Neuronal stem cell (in vitro differentiated cells): ENCODE measurements at regions not wholly inside any gene's neighbourhood (a gene's known extent, or its start where the extent isn't known, plus 50 kb on each side); places are given as distances from the start of the nearest gene placed in this dataset.

Experiments used
- DNase-seq: peaks from one replicate; pipeline ENCODE4 v3.0.0-alpha.2; 2013; ENCODE audit warnings: low spot score
- H2AFZ ChIP-seq: one replicate; pipeline ENCODE4 v1.6.1; 2013; ENCODE audit warnings: mild to moderate bottlenecking, low read length, inconsistent platforms
- H2AK5ac ChIP-seq: 2 replicates; pipeline ENCODE4 v1.6.1; 2013; ENCODE audit warnings: low read depth, mild to moderate bottlenecking, inconsistent platforms, low read length, moderate library complexity, mixed read lengths
- H2BK120ac ChIP-seq: 2 replicates; pipeline ENCODE4 v1.6.1; 2013; ENCODE audit warnings: low read depth, mild to moderate bottlenecking, inconsistent platforms, low read length, moderate library complexity, mixed read lengths
- H2BK12ac ChIP-seq: one replicate; pipeline ENCODE4 v1.6.1; 2013; ENCODE audit warnings: low read length, inconsistent platforms
- H2BK15ac ChIP-seq: 2 replicates; pipeline ENCODE4 v1.6.1; 2013; ENCODE audit warnings: mild to moderate bottlenecking, low read length, inconsistent platforms, mixed read lengths
- H2BK5ac ChIP-seq: one replicate; pipeline ENCODE4 v1.6.1; 2013; ENCODE audit warnings: inconsistent platforms, mild to moderate bottlenecking, low read length, moderate library complexity
- H3K14ac ChIP-seq: one replicate; pipeline ENCODE4 v1.6.1; 2013; ENCODE audit warnings: low read length, inconsistent platforms
- H3K18ac ChIP-seq: 2 replicates; pipeline ENCODE4 v1.6.1; 2013; ENCODE audit warnings: low read length, inconsistent platforms
- H3K23ac ChIP-seq: 2 replicates; pipeline ENCODE4 v1.6.1; 2013; ENCODE audit warnings: low read depth, mild to moderate bottlenecking, mixed read lengths, low read length, inconsistent platforms; ENCODE audit not compliant: poor library complexity
- H3K27ac ChIP-seq: replicated peaks from 3 replicates; pipeline ENCODE4 v1.5.1; 2013; ENCODE audit warnings: low read length, inconsistent platforms
- H3K27me3 ChIP-seq, 3 experiments: 2 replicates each; pipeline ENCODE4 v1.6.1; 2013; ENCODE audit warnings: low read length in 3 of 3, mild to moderate bottlenecking in 2 of 3, inconsistent platforms in 1 of 3, low read depth in 1 of 3, mixed read lengths in 1 of 3, moderate library complexity in 1 of 3; ENCODE audit not compliant: control insufficient read depth in 3 of 3, insufficient read depth in 3 of 3
- H3K36me3 ChIP-seq, 2 donors: replicated peaks in 1 of 2; 2 replicates each; pipeline ENCODE4 v1.6.1; 2013; ENCODE audit warnings: low read length in 2 of 2; ENCODE audit not compliant: control insufficient read depth in 2 of 2, insufficient read depth in 2 of 2
- H3K4ac ChIP-seq: 2 replicates; pipeline ENCODE4 v1.6.1; 2013; ENCODE audit warnings: inconsistent platforms, mild to moderate bottlenecking, low read length, moderate library complexity
- H3K4me1 ChIP-seq, 2 donors: 1 replicate in 1 of 2; 2 replicates in 1 of 2; pipeline ENCODE4 v1.6.1; 2013; ENCODE audit warnings: low read length in 2 of 2, low read depth in 1 of 2; ENCODE audit not compliant: control insufficient read depth in 2 of 2, insufficient read depth in 1 of 2
- H3K4me2 ChIP-seq: one replicate; pipeline ENCODE4 v1.6.1; 2013; ENCODE audit warnings: mild to moderate bottlenecking, low read length, inconsistent platforms; ENCODE audit not compliant: insufficient read depth, poor library complexity, severe bottlenecking
- H3K4me3 ChIP-seq, 2 donors: 2 replicates each; pipeline ENCODE4 v1.5.1; 2013; ENCODE audit warnings: low read length in 2 of 2, mild to moderate bottlenecking in 2 of 2, inconsistent platforms in 1 of 2, moderate library complexity in 1 of 2
- H3K79me1 ChIP-seq: one replicate; pipeline ENCODE4 v1.6.1; 2013; ENCODE audit warnings: low read depth, mild to moderate bottlenecking, inconsistent platforms, low read length, moderate library complexity
- H3K9ac ChIP-seq: one replicate; pipeline ENCODE4 v1.6.1; 2013; ENCODE audit warnings: mild to moderate bottlenecking, low read depth, low read length, inconsistent platforms; ENCODE audit not compliant: poor library complexity
- H3K9me3 ChIP-seq, 2 donors: replicated peaks in 1 of 2; 2 replicates each; pipeline versions ENCODE3 to v1.6.1; 2013; ENCODE audit warnings: low read length in 2 of 2, mild to moderate bottlenecking in 2 of 2, inconsistent platforms in 1 of 2, low read depth in 1 of 2, mixed read lengths in 1 of 2, moderate library complexity in 1 of 2; ENCODE audit not compliant: control insufficient read depth in 2 of 2, insufficient read depth in 1 of 2
- H4K8ac ChIP-seq: one replicate; pipeline ENCODE4 v1.6.1; 2013; ENCODE audit warnings: low read depth, mild to moderate bottlenecking, inconsistent platforms, low read length, moderate library complexity
- H4K91ac ChIP-seq: one replicate; pipeline ENCODE4 v1.6.1; 2013; ENCODE audit warnings: low read length, low read depth, mild to moderate bottlenecking, inconsistent platforms; ENCODE audit not compliant: poor library complexity
- WGBS, 2 donors: extraction: QIAGEN DNeasy Blood & Tissue Kit; methylation state at CpG; one replicate each; pipeline ENCODE4 v1.1.7; 2013; ENCODE audit warnings: missing lambda C conversion rate in 2 of 2, mixed read lengths in 1 of 2; ENCODE audit not compliant: insufficient read length in 2 of 2, insufficient replicate concordance in 1 of 2; ENCODE audit errors: extremely low coverage in 2 of 2; 5-methylcytosine and 5-hydroxymethylcytosine counted together

DNA sequence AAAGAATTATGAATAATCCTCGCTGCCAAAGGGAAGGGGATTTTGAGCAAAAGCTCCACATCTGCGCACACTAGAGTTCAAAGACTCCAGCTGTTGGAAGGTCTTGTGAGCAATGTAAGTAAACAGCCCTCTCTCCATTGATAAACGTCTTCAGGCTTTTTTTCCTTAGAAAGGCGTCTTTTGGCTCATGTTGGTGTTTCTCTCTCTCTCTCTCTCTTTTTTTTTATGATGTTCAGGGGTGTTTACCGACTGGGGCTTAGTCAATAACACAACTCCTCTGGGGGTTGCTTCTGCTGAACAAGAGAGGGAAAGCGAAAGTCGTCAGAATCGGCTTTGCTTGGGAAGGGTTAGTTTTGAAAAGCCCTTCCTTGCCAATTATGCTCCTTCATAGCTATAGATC, 53.2 kb upstream of the C1QTNF7 start:
- H3K4ac ChIP-seq: no peak overlapping the region
- H3K27ac ChIP-seq: no peak overlapping the region
- no peak for DNase-seq
- H3K27me3 ChIP-seq: no peaks in the 10 kb centered on the region
- no peak overlapping the region for H3K23ac ChIP-seq
- no peak overlapping the region for H2AK5ac ChIP-seq
- no peaks in the 10 kb centered on the region for H3K79me1 ChIP-seq
- no peak overlapping the region for H4K91ac ChIP-seq
- no peak overlapping the region for H2BK15ac ChIP-seq
- no peak overlapping the region for H3K18ac ChIP-seq
- no peaks in the 10 kb centered on the region for H3K9me3 ChIP-seq
- peaks cover 0 to 4% of the 10 kb centered on the region in 2 donors for H3K4me1 ChIP-seq
- no peak overlapping the region for H3K14ac ChIP-seq
- H3K4me2 ChIP-seq: no peak overlapping the region
- H3K4me3 ChIP-seq: no peak overlapping the region
- no peak overlapping the region for H2BK12ac ChIP-seq
- no peak overlapping the region for H4K8ac ChIP-seq
- H2BK120ac ChIP-seq: no peak overlapping the region
- H3K9ac ChIP-seq: no peak overlapping the region
- WGBS, 2 donors: no CpG with 5 or more reads among the region's 8 CpGs
- no peak overlapping the region for H2AFZ ChIP-seq
- no peak overlapping the region for H2BK5ac ChIP-seq
- no peaks in the 10 kb centered on the region for H3K36me3 ChIP-seq

- DNase-seq: no peak
- Histone ChIP-seq H3K4me3 (no peak overlapping the region), H3K9ac (no peak overlapping the region), H3K79me1 (no peaks in the 10 kb centered on the region), H3K36me3 (no peaks in the 10 kb centered on the region), H4K8ac (no peak overlapping the region), H3K4me1 (peaks cover 0 to 4% of the 10 kb centered on the region in 2 donors), H2BK120ac (no peak overlapping the region), H3K27me3 (no peaks in the 10 kb centered on the region), H2BK15ac (no peak overlapping the region), H3K18ac (no peak overlapping the region), H4K91ac (no peak overlapping the region), H3K9me3 (no peaks in the 10 kb centered on the region), H3K23ac (no peak overlapping the region), H3K4me2 (no peak overlapping the region), H3K14ac (no peak overlapping the region), H3K4ac (no peak overlapping the region), H2BK12ac (no peak overlapping the region), H2AK5ac (no peak overlapping the region), H2AFZ (no peak overlapping the region), H3K27ac (no peak overlapping the region), H2BK5ac (no peak overlapping the region)
- WGBS, 2 donors: no CpG with 5 or more reads among the region's 3 CpGs
These were observed 52.2 kb upstream of the C1QTNF7 start for GRCh38 chr4:15375667-15376066.

GRCh38 chr4:15376145-15376544, 51.7 kb upstream of the C1QTNF7 start:
- Histone ChIP-seq H3K4me2 (no peak overlapping the region), H3K4me1 (peaks cover 0 to 4% of the 10 kb centered on the region in 2 donors), H3K4ac (no peak overlapping the region), H2BK5ac (no peak overlapping the region), H3K79me1 (no peaks in the 10 kb centered on the region), H4K8ac (no peak overlapping the region), H3K4me3 (no peak overlapping the region), H3K27me3 (no peaks in the 10 kb centered on the region), H2BK120ac (no peak overlapping the region), H2BK15ac (no peak overlapping the region), H3K23ac (no peak overlapping the region), H2BK12ac (no peak overlapping the region), H3K18ac (no peak overlapping the region), H2AK5ac (no peak overlapping the region), H3K9ac (no peak overlapping the region), H2AFZ (no peak overlapping the region), H4K91ac (no peak overlapping the region), H3K9me3 (no peaks in the 10 kb centered on the region), H3K14ac (no peak overlapping the region), H3K27ac (no peak overlapping the region), H3K36me3 (no peaks in the 10 kb centered on the region)
- no peak for DNase-seq
- WGBS, 2 donors: 100% methylated on average over 1 of the region's 5 CpGs; no CpG with 5 or more reads in 1 of the 2 donors

GRCh38 chr4:15376594-15376993, 51.2 kb upstream of the C1QTNF7 start:
- Histone ChIP-seq H3K27ac (no peak overlapping the region), H3K4ac (no peak overlapping the region), H3K4me1 (peaks cover 0 to 4% of the 10 kb centered on the region in 2 donors), H2AK5ac (no peak overlapping the region), H2BK15ac (no peak overlapping the region), H3K4me3 (no peak overlapping the region), H3K4me2 (no peak overlapping the region), H2BK12ac (no peak overlapping the region), H3K79me1 (no peaks in the 10 kb centered on the region), H2BK120ac (no peak overlapping the region), H3K9ac (no peak overlapping the region), H2AFZ (no peak overlapping the region), H3K9me3 (no peaks in the 10 kb centered on the region), H4K8ac (no peak overlapping the region), H2BK5ac (no peak overlapping the region), H3K27me3 (no peaks in the 10 kb centered on the region), H3K23ac (no peak overlapping the region), H3K18ac (no peak overlapping the region), H3K36me3 (no peaks in the 10 kb centered on the region), H4K91ac (no peak overlapping the region), H3K14ac (no peak overlapping the region)
- no CpG with 5 or more reads among the region's 2 CpGs for WGBS, 2 donors
- no peak for DNase-seq
